ENCODE measurements at regions not wholly inside any gene's neighbourhood (a gene's known extent, or its start where the extent isn't known, plus 50 kb on each side); places are given as distances from the start of the nearest gene placed in this dataset.
A peak's percentile ranks its signal among the peaks of the same experiment; 100 is the strongest.

- no peak for DNase-seq (ENCODE audit: low spot score in 2 of 2)
- H3K27me3 ChIP-seq: no peaks in the 10 kb centered on the region
- no peaks in the 10 kb centered on the region for H3K9me3 ChIP-seq
- no peaks in the 10 kb centered on the region for H3K36me3 ChIP-seq
- H3K4me3 ChIP-seq: no peak overlapping the region
- H3K27ac ChIP-seq: no peak overlapping the region
- peaks cover 0 to 2% of the 10 kb centered on the region in 2 donors for H3K4me1 ChIP-seq
- TF ChIP-seq, protein P1, sequence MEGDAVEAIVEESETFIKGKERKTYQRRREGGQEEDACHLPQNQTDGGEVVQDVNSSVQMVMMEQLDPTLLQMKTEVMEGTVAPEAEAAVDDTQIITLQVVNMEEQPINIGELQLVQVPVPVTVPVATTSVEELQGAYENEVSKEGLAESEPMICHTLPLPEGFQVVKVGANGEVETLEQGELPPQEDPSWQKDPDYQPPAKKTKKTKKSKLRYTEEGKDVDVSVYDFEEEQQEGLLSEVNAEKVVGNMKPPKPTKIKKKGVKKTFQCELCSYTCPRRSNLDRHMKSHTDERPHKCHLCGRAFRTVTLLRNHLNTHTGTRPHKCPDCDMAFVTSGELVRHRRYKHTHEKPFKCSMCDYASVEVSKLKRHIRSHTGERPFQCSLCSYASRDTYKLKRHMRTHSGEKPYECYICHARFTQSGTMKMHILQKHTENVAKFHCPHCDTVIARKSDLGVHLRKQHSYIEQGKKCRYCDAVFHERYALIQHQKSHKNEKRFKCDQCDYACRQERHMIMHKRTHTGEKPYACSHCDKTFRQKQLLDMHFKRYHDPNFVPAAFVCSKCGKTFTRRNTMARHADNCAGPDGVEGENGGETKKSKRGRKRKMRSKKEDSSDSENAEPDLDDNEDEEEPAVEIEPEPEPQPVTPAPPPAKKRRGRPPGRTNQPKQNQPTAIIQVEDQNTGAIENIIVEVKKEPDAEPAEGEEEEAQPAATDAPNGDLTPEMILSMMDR (IDR thresholded peaks at IDR 0.05): no peak
- intact Hi-C loops (cut with DNase I): no loop called here
Measured at GRCh38 chr7:131861620-131862346, 305.4 kb upstream of the PODXL start.

GRCh38 chr7:131859147-131859821 lies 302.9 kb upstream of the PODXL start:
- peaks cover 0 to 2% of the 10 kb centered on the region in 2 donors for H3K4me1 ChIP-seq
- no peaks in the 10 kb centered on the region for H3K36me3 ChIP-seq
- no peak overlapping the region for H3K27ac ChIP-seq
- H3K4me3 ChIP-seq: no peak overlapping the region
- TF ChIP-seq, protein P1 (IDR thresholded peaks at IDR 0.05): peak; percentile 49 to 78 (median 65)
- H3K27me3 ChIP-seq: no peaks in the 10 kb centered on the region
- DNase-seq (ENCODE audit: low spot score in 2 of 2): peak in 1 of 2 donors; percentile 76
- intact Hi-C loops (cut with DNase I): loop anchor here (2.0 kb wide), 1 partner anchor 722 kb away; no protein-coding TSS in a partner anchor
- no peaks in the 10 kb centered on the region for H3K9me3 ChIP-seq

GRCh38 chr7:131858611-131859010 lies 302.2 kb upstream of the PODXL start:
- Histone ChIP-seq H3K27me3 (no peaks in the 10 kb centered on the region), H3K4me1 (peaks cover 0 to 2% of the 10 kb centered on the region in 2 donors), H3K4me3 (no peak overlapping the region), H3K9me3 (no peaks in the 10 kb centered on the region), H3K27ac (no peak overlapping the region), H3K36me3 (no peaks in the 10 kb centered on the region)
- intact Hi-C loops (cut with DNase I): loop anchor here (2.0 kb wide), 1 partner anchor 722 kb away; no protein-coding TSS in a partner anchor
- TF ChIP-seq, protein P1 (IDR thresholded peaks at IDR 0.05): no peak
- no peak for DNase-seq (ENCODE audit: low spot score in 2 of 2)

GRCh38 chr7:131849472-131849871 lies 293.0 kb upstream of the PODXL start:
- DNase-seq (ENCODE audit: low spot score in 2 of 2): peak in 1 of 2 donors; percentile 52
- Histone ChIP-seq H3K9me3 (no peaks in the 10 kb centered on the region), H3K36me3 (no peaks in the 10 kb centered on the region), H3K4me3 (no peak overlapping the region), H3K27me3 (no peaks in the 10 kb centered on the region), H3K27ac (no peak overlapping the region), H3K4me1 (no peaks in the 10 kb centered on the region)
- TF ChIP-seq, protein P1 (IDR thresholded peaks at IDR 0.05): no peak
- intact Hi-C loops (cut with DNase I): no loop called here

GRCh38 chr7:131848033-131848432 lies 291.6 kb upstream of the PODXL start:
- DNase-seq (ENCODE audit: low spot score in 2 of 2): no peak
- Histone ChIP-seq H3K27ac (no peak overlapping the region), H3K27me3 (no peaks in the 10 kb centered on the region), H3K36me3 (no peaks in the 10 kb centered on the region), H3K4me3 (no peak overlapping the region), H3K4me1 (no peaks in the 10 kb centered on the region), H3K9me3 (no peaks in the 10 kb centered on the region)
- intact Hi-C loops (cut with DNase I): no loop called here
- TF ChIP-seq, protein P1 (IDR thresholded peaks at IDR 0.05): no peak
